CD8-positive, alpha-beta memory T cell (primary cell): ENCODE measurements at regions not wholly inside any gene's neighbourhood (a gene's known extent, or its start where the extent isn't known, plus 50 kb on each side); places are given as distances from the start of the nearest gene placed in this dataset.

Experiments used
- CTCF ChIA-PET: fragments of 350-600 bp; sonication (Branson Sonifier 250); formaldehyde crosslinking; loops from one replicate; lab custom pipeline; 2021; ENCODE audit warnings: antibody characterized with exemption; lab: Charles Lee
- POLR2A ChIA-PET: fragments of 350-600 bp; sonication (Branson Sonifier 250); formaldehyde crosslinking; loops from one replicate; lab custom pipeline; 2021; ENCODE audit warnings: antibody characterized with exemption; lab: Charles Lee
- DNase-seq, 5 donors: peaks; one replicate each; pipeline versions ENCODE4 v3.0.0 to v3.0.0-alpha.2; 2020 to 2022; ENCODE audit warnings: mixed read lengths in 1 of 5
- H3K27ac ChIP-seq: one replicate; pipeline ENCODE4 v1.7.0; 2013; ENCODE audit warnings: low read depth, mild to moderate bottlenecking, low read length, moderate library complexity
- H3K27me3 ChIP-seq: 2 replicates; pipeline ENCODE4 v1.7.0; 2013; ENCODE audit warnings: low read length, mild to moderate bottlenecking; ENCODE audit not compliant: insufficient read depth, poor library complexity, severe bottlenecking
- H3K36me3 ChIP-seq: 2 replicates; pipeline ENCODE4 v1.7.0; 2013; ENCODE audit warnings: mild to moderate bottlenecking, low read length, moderate library complexity; ENCODE audit not compliant: insufficient read depth
- H3K4me1 ChIP-seq: 2 replicates; pipeline ENCODE4 v1.7.0; 2013; ENCODE audit warnings: mild to moderate bottlenecking, low read length, moderate library complexity; ENCODE audit not compliant: insufficient read depth
- H3K4me3 ChIP-seq: 2 replicates; pipeline ENCODE4 v1.7.0; 2013; ENCODE audit warnings: mild to moderate bottlenecking, low read length
- H3K9me3 ChIP-seq: 2 replicates; pipeline ENCODE4 v1.7.0; 2013; ENCODE audit warnings: mild to moderate bottlenecking, low read length
- H3K27ac Mint-ChIP-seq, 8 donors: one replicate each; pipeline ENCODE4 v1.8.0; 2020 to 2021; ENCODE audit warnings: mixed read lengths in 8 of 8, mild to moderate bottlenecking in 6 of 8, inconsistent platforms in 3 of 8, moderate library complexity in 3 of 8
- H3K27me3 Mint-ChIP-seq, 2 donors: one replicate each; pipeline ENCODE4 v1.8.0; 2020 to 2021; ENCODE audit warnings: mixed read lengths in 2 of 2, mild to moderate bottlenecking in 1 of 2, moderate library complexity in 1 of 2
- H3K36me3 Mint-ChIP-seq, 3 donors: one replicate each; pipeline ENCODE4 v1.8.0; 2020 to 2021; ENCODE audit warnings: mixed read lengths in 3 of 3, inconsistent platforms in 1 of 3, mild to moderate bottlenecking in 1 of 3
- H3K4me1 Mint-ChIP-seq, 3 donors: one replicate each; pipeline ENCODE4 v1.8.0; 2020 to 2021; ENCODE audit warnings: mixed read lengths in 3 of 3, inconsistent platforms in 1 of 3, mild to moderate bottlenecking in 1 of 3
- H3K4me3 Mint-ChIP-seq, 7 donors: one replicate each; pipeline ENCODE4 v1.8.0; 2020 to 2021; ENCODE audit warnings: mixed read lengths in 7 of 7, mild to moderate bottlenecking in 6 of 7, moderate library complexity in 4 of 7, inconsistent platforms in 2 of 7
- H3K9me3 Mint-ChIP-seq, 5 donors: one replicate each; pipeline ENCODE4 v1.8.0; 2020 to 2022; ENCODE audit warnings: mixed read lengths in 5 of 5, mild to moderate bottlenecking in 3 of 5, moderate library complexity in 2 of 5, inconsistent platforms in 1 of 5

DNA sequence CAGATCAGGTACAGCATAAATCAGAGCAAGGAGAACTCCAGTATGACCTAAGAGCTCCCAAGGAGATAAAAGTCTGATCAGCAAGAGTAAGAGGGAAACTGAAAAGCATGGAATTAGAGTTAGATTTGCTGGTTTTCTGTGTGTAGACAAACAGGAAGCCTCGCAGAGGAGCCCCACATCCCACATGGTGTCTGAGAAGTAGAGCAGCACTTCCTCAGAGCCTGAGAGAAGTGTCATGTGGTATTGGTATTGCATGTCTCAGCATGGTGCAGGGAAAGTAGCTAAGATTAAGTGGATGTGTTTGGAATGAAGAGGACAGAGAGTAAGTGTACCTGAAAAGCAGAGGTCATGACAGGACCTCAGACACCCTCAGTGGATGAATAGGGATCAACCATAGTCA is 175.4 kb upstream of the GBE1 start:
- H3K27me3 ChIP-seq, result no peaks in the 10 kb centered on the region
- DNase-seq, result no peak
- POLR2A ChIA-PET, result no interaction called here

DNA sequence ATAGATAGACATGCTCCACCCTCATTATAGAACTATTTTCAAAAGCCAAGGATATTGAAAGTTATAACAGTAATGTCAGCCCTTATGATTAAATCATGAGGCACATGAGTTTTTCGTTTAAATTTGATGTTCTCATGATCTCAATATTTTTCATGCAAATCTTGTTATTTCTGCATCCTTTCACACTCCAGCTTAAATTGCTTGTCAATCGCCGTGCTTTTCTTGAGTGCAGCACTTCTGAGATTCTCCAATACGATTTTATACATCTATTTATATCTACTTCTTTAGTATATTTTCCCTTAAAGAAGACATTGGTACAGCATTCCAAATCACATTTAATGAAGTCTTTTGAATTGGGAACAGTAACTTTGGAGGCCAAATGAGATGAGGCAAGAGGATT is 171.2 kb upstream of the GBE1 start:
- Histone ChIP-seq H3K9me3 (no peaks in the 10 kb centered on the region), H3K4me3 (no peak overlapping the region), H3K4me1 (no peaks in the 10 kb centered on the region), H3K27ac (no peak overlapping the region), H3K27me3 (no peaks in the 10 kb centered on the region), H3K36me3 (no peaks in the 10 kb centered on the region)
- Mint-ChIP-seq H3K9me3 (peaks cover 0 to 2% (median 0%) of the 10 kb centered on the region in 5 donors), H3K27me3 (no peaks in the 10 kb centered on the region), H3K4me1 (no peaks in the 10 kb centered on the region), H3K36me3 (no peaks in the 10 kb centered on the region), H3K4me3 (no peak overlapping the region), H3K27ac (no peak overlapping the region)
- DNase-seq, result no peak
- ChIA-PET CTCF (no interaction called here), POLR2A (no interaction called here)

More for the DNA sequence above, 175.4 kb upstream of the GBE1 start:
- no peaks in the 10 kb centered on the region for H3K36me3 Mint-ChIP-seq
- Histone ChIP-seq H3K27ac (no peak overlapping the region), H3K4me3 (no peak overlapping the region), H3K36me3 (no peaks in the 10 kb centered on the region), H3K4me1 (no peaks in the 10 kb centered on the region), H3K9me3 (no peaks in the 10 kb centered on the region)
- H3K27ac Mint-ChIP-seq, result no peak overlapping the region
- CTCF ChIA-PET, result no interaction called here
- no peaks in the 10 kb centered on the region for H3K27me3 Mint-ChIP-seq
- no peak overlapping the region for H3K4me3 Mint-ChIP-seq
- H3K9me3 Mint-ChIP-seq, result peaks cover 0 to 2% (median 0%) of the 10 kb centered on the region in 5 donors
- H3K4me1 Mint-ChIP-seq, result no peaks in the 10 kb centered on the region

DNA sequence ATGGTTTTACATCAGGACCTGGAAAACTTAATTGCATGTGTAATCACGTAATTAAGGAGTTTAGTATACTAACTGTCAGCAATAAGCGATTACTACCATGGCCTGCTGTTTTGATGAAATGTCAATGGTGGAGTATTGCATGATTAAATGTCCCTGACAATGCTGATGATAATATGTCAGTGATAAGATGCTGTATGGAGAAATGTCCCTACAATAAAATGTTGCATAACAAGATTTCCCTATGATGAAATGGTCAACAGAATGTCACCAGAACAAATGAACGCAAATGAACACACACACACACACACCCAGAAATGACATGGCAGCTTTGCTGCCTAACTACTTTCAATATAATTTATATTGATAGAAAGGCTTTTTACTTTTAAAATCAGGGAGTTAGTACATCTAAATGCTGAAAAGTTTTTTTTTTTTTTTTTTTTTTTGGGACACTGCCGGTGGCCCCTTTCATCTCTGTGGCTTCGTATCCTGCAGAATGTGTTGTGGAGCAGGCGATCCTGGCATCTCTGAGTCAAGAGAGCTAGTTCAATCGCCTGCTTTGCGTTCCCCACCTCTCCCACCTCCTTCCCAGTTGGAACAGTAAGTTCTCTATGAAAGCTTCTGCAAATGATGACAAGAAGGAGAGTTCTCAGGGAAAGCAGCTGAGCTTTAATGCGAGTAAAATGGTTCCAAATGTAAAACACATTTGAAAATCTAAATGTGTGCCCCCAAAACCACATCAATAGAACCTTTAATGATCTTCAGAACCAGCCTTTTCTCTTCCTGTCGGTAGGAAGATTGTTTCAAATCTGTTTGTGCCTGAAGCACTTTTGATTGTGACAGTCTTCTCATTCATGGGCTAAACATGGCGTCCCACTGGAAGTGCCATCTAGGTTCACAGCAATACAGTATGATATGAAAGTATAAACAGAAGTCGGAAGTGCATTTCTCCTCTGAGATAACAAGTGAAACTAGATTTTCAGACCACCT is 170.1 kb upstream of the GBE1 start:
- no peaks in the 10 kb centered on the region for H3K4me1 Mint-ChIP-seq
- Histone ChIP-seq H3K27me3 (no peaks in the 10 kb centered on the region), H3K4me1 (no peaks in the 10 kb centered on the region), H3K27ac (no peak overlapping the region), H3K36me3 (no peaks in the 10 kb centered on the region), H3K9me3 (no peaks in the 10 kb centered on the region), H3K4me3 (no peak overlapping the region)
- ChIA-PET CTCF (no interaction called here), POLR2A (no interaction called here)
- DNase-seq, result no peak
- H3K9me3 Mint-ChIP-seq, result peaks cover 0 to 2% (median 0%) of the 10 kb centered on the region in 5 donors
- no peaks in the 10 kb centered on the region for H3K27me3 Mint-ChIP-seq
- no peak overlapping the region for H3K27ac Mint-ChIP-seq
- no peak overlapping the region for H3K4me3 Mint-ChIP-seq
- H3K36me3 Mint-ChIP-seq, result no peaks in the 10 kb centered on the region

DNA sequence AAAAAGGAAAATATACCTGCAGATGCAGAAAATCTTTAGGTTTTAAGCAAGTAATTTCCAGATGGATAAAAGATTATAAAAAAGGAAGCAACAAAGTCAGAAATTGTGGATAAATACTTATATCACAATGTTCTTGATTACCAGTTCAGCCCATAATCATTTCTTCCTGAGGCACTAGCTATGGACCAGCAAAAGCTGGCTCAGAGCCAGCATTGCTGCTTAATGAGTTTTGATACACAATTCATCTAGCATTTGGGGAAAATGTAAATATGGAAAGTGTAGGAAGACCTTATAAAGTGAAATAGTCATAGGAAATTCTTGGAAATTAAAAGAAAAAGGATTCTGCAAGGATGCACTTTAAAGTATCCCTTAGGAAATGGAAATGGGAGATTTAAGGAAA is 168.3 kb upstream of the GBE1 start:
- H3K27me3 ChIP-seq, result no peaks in the 10 kb centered on the region
- Mint-ChIP-seq H3K4me1 (no peaks in the 10 kb centered on the region), H3K36me3 (no peaks in the 10 kb centered on the region), H3K27me3 (no peaks in the 10 kb centered on the region), H3K4me3 (no peak overlapping the region), H3K9me3 (peaks cover 0 to 4% (median 0%) of the 10 kb centered on the region in 5 donors), H3K27ac (no peak overlapping the region)
- H3K27ac ChIP-seq, result no peak overlapping the region
- ChIA-PET POLR2A (no interaction called here), CTCF (no interaction called here)
- H3K4me3 ChIP-seq, result no peak overlapping the region
- H3K9me3 ChIP-seq, result no peaks in the 10 kb centered on the region
- H3K4me1 ChIP-seq, result no peaks in the 10 kb centered on the region
- no peak for DNase-seq
- no peaks in the 10 kb centered on the region for H3K36me3 ChIP-seq

DNA sequence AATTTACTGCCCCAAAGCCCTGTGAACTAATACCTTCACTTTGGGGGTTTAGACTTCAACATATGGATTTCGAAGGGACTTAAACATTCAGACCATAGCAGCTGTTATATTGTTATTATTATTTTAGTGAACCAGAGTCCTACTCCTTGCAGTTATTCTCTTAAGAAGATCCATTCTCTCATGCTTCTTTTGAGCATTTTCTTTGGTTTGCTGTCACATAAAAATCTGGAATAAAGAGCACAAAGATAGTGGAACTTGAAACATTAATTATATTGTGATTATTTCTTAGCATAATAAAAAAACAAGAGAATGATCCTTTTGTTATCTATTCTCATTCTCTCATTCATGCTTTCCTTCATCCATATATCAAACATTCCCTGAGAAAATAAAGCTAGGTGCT is 166.4 kb upstream of the GBE1 start:
- Histone ChIP-seq H3K4me3 (no peak overlapping the region), H3K4me1 (no peaks in the 10 kb centered on the region), H3K36me3 (no peaks in the 10 kb centered on the region), H3K27ac (no peak overlapping the region), H3K9me3 (no peaks in the 10 kb centered on the region), H3K27me3 (no peaks in the 10 kb centered on the region)
- Mint-ChIP-seq H3K9me3 (peaks cover 0 to 4% (median 0%) of the 10 kb centered on the region in 5 donors), H3K4me3 (no peak overlapping the region), H3K27me3 (no peaks in the 10 kb centered on the region), H3K36me3 (no peaks in the 10 kb centered on the region), H3K27ac (no peak overlapping the region), H3K4me1 (no peaks in the 10 kb centered on the region)
- POLR2A ChIA-PET, result no interaction called here
- no peak for DNase-seq
- CTCF ChIA-PET, result no interaction called here

DNA sequence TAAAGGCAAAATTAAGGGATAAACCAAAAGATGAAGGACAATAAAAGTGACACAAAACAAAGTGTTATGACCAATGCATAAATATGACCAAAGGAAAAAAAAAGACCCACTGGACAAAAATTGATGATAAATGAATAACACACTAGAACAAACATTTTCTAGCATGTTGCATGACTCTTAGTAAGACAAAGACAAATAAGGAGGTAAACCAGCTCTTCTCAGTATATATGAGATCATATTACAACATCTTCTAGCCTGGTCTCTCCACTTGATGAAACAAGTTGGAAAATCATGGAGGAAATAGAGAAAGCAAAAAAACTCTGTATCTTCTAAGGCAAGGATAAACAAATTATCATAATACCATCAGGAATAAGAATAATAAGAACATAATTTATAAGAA is 163.9 kb upstream of the GBE1 start:
- Histone ChIP-seq H3K27ac (no peak overlapping the region), H3K36me3 (no peaks in the 10 kb centered on the region), H3K4me1 (no peaks in the 10 kb centered on the region), H3K4me3 (no peak overlapping the region), H3K27me3 (no peaks in the 10 kb centered on the region), H3K9me3 (no peaks in the 10 kb centered on the region)
- no peak overlapping the region for H3K4me3 Mint-ChIP-seq
- DNase-seq, result no peak
- H3K4me1 Mint-ChIP-seq, result no peaks in the 10 kb centered on the region
- no peaks in the 10 kb centered on the region for H3K36me3 Mint-ChIP-seq
- ChIA-PET CTCF (no interaction called here), POLR2A (no interaction called here)
- H3K9me3 Mint-ChIP-seq, result peaks cover 0 to 4% (median 0%) of the 10 kb centered on the region in 5 donors
- H3K27me3 Mint-ChIP-seq, result no peaks in the 10 kb centered on the region
- H3K27ac Mint-ChIP-seq, result no peak overlapping the region

DNA sequence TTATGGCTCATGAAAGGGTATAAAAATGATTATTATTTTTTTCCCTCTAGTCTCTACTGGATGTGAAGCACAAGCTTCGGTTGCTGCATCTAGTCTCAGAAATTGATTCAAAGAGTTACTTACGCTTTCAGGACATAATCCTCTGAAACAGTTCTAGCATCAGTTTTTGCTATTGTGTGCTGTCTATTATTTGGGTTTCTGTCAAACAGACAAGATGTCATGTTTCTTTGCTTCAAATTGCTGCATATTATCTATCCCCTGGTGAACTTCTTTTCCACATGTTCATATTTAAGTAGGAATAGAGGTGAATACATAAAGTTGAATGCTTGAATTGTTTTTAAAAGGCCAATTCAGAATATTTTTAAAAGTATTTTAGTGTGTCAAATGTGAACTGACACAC is 161.6 kb upstream of the GBE1 start:
- Histone ChIP-seq H3K36me3 (no peaks in the 10 kb centered on the region), H3K27ac (no peak overlapping the region), H3K27me3 (no peaks in the 10 kb centered on the region), H3K9me3 (no peaks in the 10 kb centered on the region), H3K4me3 (no peak overlapping the region), H3K4me1 (no peaks in the 10 kb centered on the region)
- Mint-ChIP-seq H3K4me1 (no peaks in the 10 kb centered on the region), H3K4me3 (no peak overlapping the region), H3K36me3 (no peaks in the 10 kb centered on the region), H3K9me3 (peaks cover 0 to 4% (median 0%) of the 10 kb centered on the region in 5 donors), H3K27me3 (no peaks in the 10 kb centered on the region), H3K27ac (no peak overlapping the region)
- ChIA-PET POLR2A (no interaction called here), CTCF (no interaction called here)
- no peak for DNase-seq

DNA sequence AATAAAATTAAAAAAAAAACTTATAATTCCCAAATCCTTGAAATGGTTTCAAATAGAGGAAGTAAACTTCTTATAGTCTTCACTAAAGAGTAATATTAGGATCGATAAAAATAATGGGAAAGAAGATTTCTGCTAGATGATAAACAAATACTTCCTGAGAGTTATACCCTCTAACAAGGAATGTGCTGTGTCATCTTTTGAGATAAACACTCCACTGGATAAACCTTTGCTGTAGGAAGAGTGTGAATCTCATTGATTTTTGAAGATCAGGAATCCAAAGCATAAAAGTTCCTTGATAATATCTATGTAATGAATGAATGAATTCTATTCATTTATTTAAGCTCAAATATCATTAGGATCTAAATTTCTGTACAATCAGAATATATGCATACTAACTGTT is 161.0 kb upstream of the GBE1 start:
- Mint-ChIP-seq H3K9me3 (peaks cover 0 to 4% (median 0%) of the 10 kb centered on the region in 5 donors), H3K27ac (no peak overlapping the region), H3K4me3 (no peak overlapping the region), H3K36me3 (no peaks in the 10 kb centered on the region), H3K27me3 (no peaks in the 10 kb centered on the region), H3K4me1 (no peaks in the 10 kb centered on the region)
- H3K4me3 ChIP-seq, result no peak overlapping the region
- CTCF ChIA-PET, result no interaction called here
- no peak for DNase-seq
- H3K27me3 ChIP-seq, result no peaks in the 10 kb centered on the region
- no peaks in the 10 kb centered on the region for H3K36me3 ChIP-seq
- no peak overlapping the region for H3K27ac ChIP-seq
- H3K9me3 ChIP-seq, result no peaks in the 10 kb centered on the region
- POLR2A ChIA-PET, result no interaction called here
- no peaks in the 10 kb centered on the region for H3K4me1 ChIP-seq
